ENCODE measurements at regions not wholly inside any gene's neighbourhood (a gene's known extent, or its start where the extent isn't known, plus 50 kb on each side); places are given as distances from the start of the nearest gene placed in this dataset.
"Not testable (repeated sequence)": the region's sequence is repeated elsewhere in the genome, so short reads cannot be mapped to it uniquely, and the experiment has no call there.

GRCh38 chr20:51958099-51959065 is 156.1 kb upstream of the SALL4 start:
- no peak for DNase-seq (ENCODE audit: low spot score)

GRCh38 chr20:51955756-51956155 is 153.4 kb upstream of the SALL4 start:
- DNase-seq (ENCODE audit: low spot score) = no peak

GRCh38 chr20:51953731-51954340 is 151.5 kb upstream of the SALL4 start:
- DNase-seq (ENCODE audit: low spot score) = no peak

GRCh38 chr20:51950926-51951325 is 148.6 kb upstream of the SALL4 start:
- no peak for DNase-seq (ENCODE audit: low spot score)

GRCh38 chr20:51946586-51946985 is 144.3 kb upstream of the SALL4 start:
- DNase-seq (ENCODE audit: low spot score) = no peak

- DNase-seq (ENCODE audit: low spot score) = no peak
Measured at GRCh38 chr20:51945881-51946280, 143.6 kb upstream of the SALL4 start.

- DNase-seq (ENCODE audit: low spot score) = no peak
Measured at GRCh38 chr20:51945177-51945576, 142.9 kb upstream of the SALL4 start.

GRCh38 chr20:51943761-51944160 is 141.4 kb upstream of the SALL4 start:
- no peak for DNase-seq (ENCODE audit: low spot score)

- DNase-seq (ENCODE audit: low spot score) = not testable (repeated sequence)
Measured at GRCh38 chr20:51943326-51943725, 141.0 kb upstream of the SALL4 start.

- DNase-seq (ENCODE audit: low spot score) = no peak
Measured at GRCh38 chr20:51941503-51941902, 139.2 kb upstream of the SALL4 start.

GRCh38 chr20:51939259-51939585 is 136.9 kb upstream of the SALL4 start:
- no peak for DNase-seq (ENCODE audit: low spot score)

GRCh38 chr20:51938559-51939258 is 136.4 kb upstream of the SALL4 start:
- no peak for DNase-seq (ENCODE audit: low spot score)

GRCh38 chr20:51937779-51938178 is 135.5 kb upstream of the SALL4 start:
- no peak for DNase-seq (ENCODE audit: low spot score)

GRCh38 chr20:51936377-51936776 is 134.1 kb upstream of the SALL4 start:
- DNase-seq (ENCODE audit: low spot score) = no peak

GRCh38 chr20:51935003-51935358 is 132.7 kb upstream of the SALL4 start:
- no peak for DNase-seq (ENCODE audit: low spot score)

GRCh38 chr20:51934301-51935002 is 132.1 kb upstream of the SALL4 start:
- no peak for DNase-seq (ENCODE audit: low spot score)

GRCh38 chr20:51931371-51931781 is 129.1 kb upstream of the SALL4 start:
- no peak for DNase-seq (ENCODE audit: low spot score)

- DNase-seq (ENCODE audit: low spot score) = peak; percentile 67
Measured at GRCh38 chr20:51930775-51931174, 128.5 kb upstream of the SALL4 start.

GRCh38 chr20:51928931-51929330 is 126.6 kb upstream of the SALL4 start:
- no peak for DNase-seq (ENCODE audit: low spot score)

- not testable (repeated sequence) for DNase-seq (ENCODE audit: low spot score)
Measured at GRCh38 chr20:51927970-51928369, 125.6 kb upstream of the SALL4 start.

- no peak for DNase-seq (ENCODE audit: low spot score)
Measured at GRCh38 chr20:51926670-51927305, 124.5 kb upstream of the SALL4 start.

- no peak for DNase-seq (ENCODE audit: low spot score)
Measured at GRCh38 chr20:51924509-51924908, 122.2 kb upstream of the SALL4 start.

Data from H4 (cell line).